Mesodermal cell (in vitro differentiated cells): ENCODE measurements at regions not wholly inside any gene's neighbourhood (a gene's known extent, or its start where the extent isn't known, plus 50 kb on each side); places are given as distances from the start of the nearest gene placed in this dataset.

ENCODE experiments used
- H3K27ac ChIP-seq: 2 replicates; pipeline ENCODE4 v1.7.0; 2013; ENCODE audit warnings: mild to moderate bottlenecking, low read depth, low read length, moderate library complexity; ENCODE audit not compliant: severe bottlenecking
- H3K36me3 ChIP-seq: 2 replicates; pipeline ENCODE4 v1.7.1; 2013; ENCODE audit warnings: mild to moderate bottlenecking, low read length, moderate library complexity; ENCODE audit not compliant: control insufficient read depth, insufficient read depth
- H3K4me1 ChIP-seq: one replicate; pipeline ENCODE4 v1.7.1; 2013; ENCODE audit warnings: mild to moderate bottlenecking, low read length; ENCODE audit not compliant: insufficient read depth, control insufficient read depth, poor library complexity, severe bottlenecking
- H3K4me3 ChIP-seq: 2 replicates; pipeline ENCODE4 v1.7.0; 2013; ENCODE audit warnings: low read length, control low read depth, mild to moderate bottlenecking; ENCODE audit not compliant: insufficient read depth, poor library complexity, severe bottlenecking; ENCODE audit errors: extremely low read depth
- H3K9me3 ChIP-seq: 2 replicates; pipeline ENCODE4 v1.7.1; 2013; ENCODE audit warnings: mild to moderate bottlenecking, low read length, moderate library complexity; ENCODE audit not compliant: control insufficient read depth
- WGBS, 2 experiments: methylation state at CpG; one replicate each; pipeline ENCODE4 v1.1.5; 2013; ENCODE audit warnings: missing lambda C conversion rate in 2 of 2; ENCODE audit not compliant: insufficient coverage in 2 of 2; 5-methylcytosine and 5-hydroxymethylcytosine counted together

GRCh38 chr7:96869538-96869937 is 135.8 kb upstream of the DLX6 start:
- Histone ChIP-seq H3K4me1 (no peaks in the 10 kb centered on the region), H3K27ac (no peak overlapping the region), H3K4me3 (no peak overlapping the region), H3K36me3 (no peaks in the 10 kb centered on the region), H3K9me3 (no peaks in the 10 kb centered on the region)
- WGBS, 2 experiments: no CpG with 5 or more reads among the region's 2 CpGs

- Histone ChIP-seq H3K36me3 (no peaks in the 10 kb centered on the region), H3K4me3 (no peak overlapping the region), H3K27ac (no peak overlapping the region), H3K4me1 (no peaks in the 10 kb centered on the region), H3K9me3 (no peaks in the 10 kb centered on the region)
- WGBS, 2 experiments: no CpG with 5 or more reads among the region's 2 CpGs
Observed at GRCh38 chr7:96870185-96870584, 135.2 kb upstream of the DLX6 start.

GRCh38 chr7:96870934-96871333 is 134.4 kb upstream of the DLX6 start:
- no peak overlapping the region for H3K4me3 ChIP-seq
- no peaks in the 10 kb centered on the region for H3K36me3 ChIP-seq
- no peaks in the 10 kb centered on the region for H3K4me1 ChIP-seq
- no peaks in the 10 kb centered on the region for H3K9me3 ChIP-seq
- no peak overlapping the region for H3K27ac ChIP-seq

GRCh38 chr7:96887426-96887825 is 117.9 kb upstream of the DLX6 start:
- Histone ChIP-seq H3K4me1 (no peaks in the 10 kb centered on the region), H3K27ac (no peak overlapping the region), H3K9me3 (no peaks in the 10 kb centered on the region), H3K4me3 (no peak overlapping the region), H3K36me3 (no peaks in the 10 kb centered on the region)
- WGBS, 2 experiments: 100% methylated on average over 1 of the region's 2 CpGs; no CpG with 5 or more reads in 1 of the 2 experiments

- no CpG with 5 or more reads among the region's 1 CpG for WGBS, 2 experiments
- no peak overlapping the region for H3K27ac ChIP-seq
- H3K4me1 ChIP-seq: no peaks in the 10 kb centered on the region
- no peaks in the 10 kb centered on the region for H3K9me3 ChIP-seq
- H3K4me3 ChIP-seq: no peak overlapping the region
- H3K36me3 ChIP-seq: no peaks in the 10 kb centered on the region
Observed at GRCh38 chr7:96899108-96899507, 106.2 kb upstream of the DLX6 start.

GRCh38 chr7:96901822-96902445 is 103.4 kb upstream of the DLX6 start:
- 93 to 100% methylated on average over 1 of the region's 3 CpGs for WGBS, 2 experiments

GRCh38 chr7:96903906-96904305 is 101.4 kb upstream of the DLX6 start:
- no peak overlapping the region for H3K27ac ChIP-seq
- no peaks in the 10 kb centered on the region for H3K9me3 ChIP-seq
- H3K4me3 ChIP-seq: no peak overlapping the region
- no peaks in the 10 kb centered on the region for H3K4me1 ChIP-seq
- H3K36me3 ChIP-seq: no peaks in the 10 kb centered on the region

More at GRCh38 chr7:96901822-96902445, 103.4 kb upstream of the DLX6 start:
- H3K36me3 ChIP-seq: no peaks in the 10 kb centered on the region
- no peak overlapping the region for H3K27ac ChIP-seq
- no peak overlapping the region for H3K4me3 ChIP-seq
- no peaks in the 10 kb centered on the region for H3K9me3 ChIP-seq
- no peaks in the 10 kb centered on the region for H3K4me1 ChIP-seq

GRCh38 chr7:96910486-96910885 is 94.9 kb upstream of the DLX6 start:
- H3K9me3 ChIP-seq: no peaks in the 10 kb centered on the region
- H3K36me3 ChIP-seq: no peaks in the 10 kb centered on the region
- 80 to 86% methylated on average over 1 to 3 of the region's 3 CpGs for WGBS, 2 experiments
- no peaks in the 10 kb centered on the region for H3K4me1 ChIP-seq
- H3K27ac ChIP-seq: no peak overlapping the region
- H3K4me3 ChIP-seq: no peak overlapping the region

GRCh38 chr7:96915029-96915428 is 90.3 kb upstream of the DLX6 start:
- WGBS, 2 experiments: no CpG with 5 or more reads among the region's 1 CpG
- H3K4me3 ChIP-seq: no peak overlapping the region
- no peaks in the 10 kb centered on the region for H3K4me1 ChIP-seq
- H3K36me3 ChIP-seq: no peaks in the 10 kb centered on the region
- no peaks in the 10 kb centered on the region for H3K9me3 ChIP-seq
- no peak overlapping the region for H3K27ac ChIP-seq

- Histone ChIP-seq H3K4me3 (no peak overlapping the region), H3K27ac (no peak overlapping the region), H3K36me3 (no peaks in the 10 kb centered on the region), H3K9me3 (no peaks in the 10 kb centered on the region), H3K4me1 (no peaks in the 10 kb centered on the region)
Observed at GRCh38 chr7:96920064-96920463, 85.3 kb upstream of the DLX6 start.

- no CpG with 5 or more reads among the region's 1 CpG for WGBS, 2 experiments
Observed at GRCh38 chr7:96920713-96921112, 84.6 kb upstream of the DLX6 start.

More at GRCh38 chr7:96920713-96921112, 84.6 kb upstream of the DLX6 start:
- Histone ChIP-seq H3K36me3 (no peaks in the 10 kb centered on the region), H3K9me3 (no peaks in the 10 kb centered on the region), H3K4me3 (no peak overlapping the region), H3K27ac (no peak overlapping the region), H3K4me1 (no peaks in the 10 kb centered on the region)
